Mucosa of descending colon (tissue), 3 donors: ENCODE measurements at regions not wholly inside any gene's neighbourhood (a gene's known extent, or its start where the extent isn't known, plus 50 kb on each side); places are given as distances from the start of the nearest gene placed in this dataset.

Source experiments
- ATAC-seq: fragments of 200-7000 bp; cut with Tn5 transposase; one replicate; pipeline ENCODE4 v1.9.1; 2020; ENCODE audit warnings: mild to moderate bottlenecking, moderate library complexity
- DNase-seq, 3 donors: peaks; one replicate each; pipeline ENCODE4 v3.0.0-alpha.2; 2020
- H3K36me3 ChIP-seq: fragments of 200-600 bp; one replicate; pipeline ENCODE4 v1.8.0; 2021; ENCODE audit warnings: low read depth, mild to moderate bottlenecking
- H3K4me1 ChIP-seq: fragments of 200-600 bp; one replicate; pipeline ENCODE4 v1.8.0; 2021; ENCODE audit warnings: low read depth, mild to moderate bottlenecking
- H3K4me3 ChIP-seq: fragments of 200-600 bp; one replicate; pipeline ENCODE4 v1.8.0; 2021; ENCODE audit warnings: mild to moderate bottlenecking
- H3K9me3 ChIP-seq: fragments of 200-600 bp; one replicate; pipeline ENCODE4 v1.8.0; 2021; ENCODE audit warnings: mild to moderate bottlenecking
- intact Hi-C, 2 donors: fragments of 100-400 bp; cut with DNase I in 1 of 2; cut with micrococcal nuclease in 1 of 2; formaldehyde crosslinking; loops; one replicate each; pipeline versions ENCODE4 v1.11.0 to v1.11.1; 2022; cut with DNase I, micrococcal nuclease
- TF ChIP-seq, protein P1 (sequence below): fragments of 200-600 bp; IDR thresholded peaks from one replicate; pipeline ENCODE4 v1.8.0; 2022; ENCODE audit warnings: antibody characterized with exemption, mild to moderate bottlenecking
- donor health status: DM: no; HTN: no; CAD: no; lungs with moderate emphysema.
- donor health status: DM: no; HTN: no; CAD: no.
- donor health status: DM: no; HTN: yes; CAD: no.

DNA sequence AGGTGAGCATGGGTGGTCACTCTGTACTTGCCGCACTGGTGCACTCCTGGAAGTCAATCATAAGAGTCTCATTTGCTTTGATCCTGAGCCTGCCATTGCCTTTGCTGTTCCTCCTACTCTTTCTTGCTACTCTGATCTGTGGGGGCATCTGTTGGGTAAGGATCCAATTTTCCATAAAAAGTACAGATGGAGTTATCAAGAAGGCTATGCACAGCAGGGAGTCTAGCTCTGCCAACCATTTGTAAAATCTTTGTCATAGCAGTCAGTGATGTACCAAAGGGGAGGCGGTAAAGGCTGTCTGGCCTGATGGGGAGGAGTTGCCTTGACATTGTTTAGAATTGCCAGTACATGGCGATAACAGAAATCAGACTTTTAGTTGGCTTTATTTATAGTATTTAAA lies 109.0 kb upstream of the PLPPR1 start:
- no peaks in the 10 kb centered on the region for H3K9me3 ChIP-seq
- intact Hi-C loops = no loop called here
- H3K4me1 ChIP-seq = no peaks in the 10 kb centered on the region
- TF ChIP-seq, protein P1, sequence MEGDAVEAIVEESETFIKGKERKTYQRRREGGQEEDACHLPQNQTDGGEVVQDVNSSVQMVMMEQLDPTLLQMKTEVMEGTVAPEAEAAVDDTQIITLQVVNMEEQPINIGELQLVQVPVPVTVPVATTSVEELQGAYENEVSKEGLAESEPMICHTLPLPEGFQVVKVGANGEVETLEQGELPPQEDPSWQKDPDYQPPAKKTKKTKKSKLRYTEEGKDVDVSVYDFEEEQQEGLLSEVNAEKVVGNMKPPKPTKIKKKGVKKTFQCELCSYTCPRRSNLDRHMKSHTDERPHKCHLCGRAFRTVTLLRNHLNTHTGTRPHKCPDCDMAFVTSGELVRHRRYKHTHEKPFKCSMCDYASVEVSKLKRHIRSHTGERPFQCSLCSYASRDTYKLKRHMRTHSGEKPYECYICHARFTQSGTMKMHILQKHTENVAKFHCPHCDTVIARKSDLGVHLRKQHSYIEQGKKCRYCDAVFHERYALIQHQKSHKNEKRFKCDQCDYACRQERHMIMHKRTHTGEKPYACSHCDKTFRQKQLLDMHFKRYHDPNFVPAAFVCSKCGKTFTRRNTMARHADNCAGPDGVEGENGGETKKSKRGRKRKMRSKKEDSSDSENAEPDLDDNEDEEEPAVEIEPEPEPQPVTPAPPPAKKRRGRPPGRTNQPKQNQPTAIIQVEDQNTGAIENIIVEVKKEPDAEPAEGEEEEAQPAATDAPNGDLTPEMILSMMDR = no peak
- no peak overlapping the region for H3K4me3 ChIP-seq
- no peak for DNase-seq
- no peak for ATAC-seq
- no peaks in the 10 kb centered on the region for H3K36me3 ChIP-seq

DNA sequence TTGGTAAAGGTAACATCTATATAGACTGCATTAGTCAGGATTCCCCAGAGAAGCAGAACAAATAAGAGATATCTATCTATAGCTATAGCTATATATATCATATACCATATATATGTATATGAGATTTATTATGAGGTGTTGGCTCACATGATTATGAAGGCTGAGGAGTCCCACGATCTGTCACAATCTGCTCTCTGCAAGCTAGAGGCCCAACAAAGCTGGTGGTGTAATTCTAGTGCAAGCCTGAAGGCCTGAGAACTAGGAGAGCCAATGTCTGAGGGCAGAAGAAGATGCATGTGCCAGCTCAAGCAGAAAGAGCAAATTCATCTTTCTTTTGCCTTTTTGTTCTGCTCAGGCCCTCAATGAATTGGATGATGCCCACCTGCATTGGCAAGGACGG lies 102.2 kb upstream of the PLPPR1 start:
- Histone ChIP-seq H3K4me3 (no peak overlapping the region), H3K4me1 (no peaks in the 10 kb centered on the region), H3K9me3 (no peaks in the 10 kb centered on the region), H3K36me3 (no peaks in the 10 kb centered on the region)
- DNase-seq (no peak), ATAC-seq (no peak)
- intact Hi-C loops = no loop called here
- TF ChIP-seq, protein P1 = no peak

DNA sequence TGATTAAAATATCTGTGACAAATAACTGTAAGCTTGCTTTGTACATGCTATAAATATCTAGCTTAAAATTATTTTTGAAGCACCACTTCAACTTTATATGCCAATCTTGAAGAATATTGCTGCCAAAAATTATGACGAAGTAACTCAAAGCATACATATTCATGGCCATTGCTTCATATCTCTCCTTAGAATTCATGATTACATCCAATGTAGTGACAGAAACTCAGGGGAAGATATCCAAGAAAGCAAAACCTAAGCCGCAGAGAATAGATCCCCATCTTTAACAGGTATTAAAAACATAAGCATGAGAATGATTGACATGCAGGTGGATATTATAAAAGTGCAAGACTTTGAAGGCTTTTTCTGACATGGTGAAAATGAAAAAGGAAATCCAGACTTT lies 100.8 kb upstream of the PLPPR1 start:
- intact Hi-C loops = no loop called here
- no peaks in the 10 kb centered on the region for H3K9me3 ChIP-seq
- no peak overlapping the region for H3K4me3 ChIP-seq
- H3K4me1 ChIP-seq = no peaks in the 10 kb centered on the region
- ATAC-seq = no peak
- no peak for DNase-seq
- TF ChIP-seq, protein P1 = no peak
- no peaks in the 10 kb centered on the region for H3K36me3 ChIP-seq

DNA sequence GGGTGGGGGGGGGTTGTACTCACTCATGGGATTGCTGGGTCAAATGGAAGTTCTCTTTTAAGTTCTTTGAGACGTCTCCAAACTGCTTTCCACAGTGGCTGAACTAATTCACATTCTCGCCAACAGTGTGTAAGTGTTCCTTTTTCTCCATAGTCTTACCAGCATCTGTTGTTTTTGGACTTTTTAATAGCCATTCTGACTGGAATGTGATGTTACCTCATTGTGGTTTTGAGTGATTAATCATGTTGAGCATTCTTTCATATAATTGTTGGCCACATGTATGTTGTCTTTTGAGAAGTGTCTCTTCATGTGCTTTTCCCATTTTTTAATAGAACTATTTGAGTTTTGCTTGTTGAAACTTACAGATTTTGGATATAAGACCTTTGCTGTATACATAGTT lies 94.9 kb upstream of the PLPPR1 start:
- no peak overlapping the region for H3K4me3 ChIP-seq
- H3K9me3 ChIP-seq = no peaks in the 10 kb centered on the region
- TF ChIP-seq, protein P1 = no peak
- DNase-seq (no peak), ATAC-seq (no peak)
- H3K4me1 ChIP-seq = no peaks in the 10 kb centered on the region
- intact Hi-C loops = no loop called here
- H3K36me3 ChIP-seq = no peaks in the 10 kb centered on the region

DNA sequence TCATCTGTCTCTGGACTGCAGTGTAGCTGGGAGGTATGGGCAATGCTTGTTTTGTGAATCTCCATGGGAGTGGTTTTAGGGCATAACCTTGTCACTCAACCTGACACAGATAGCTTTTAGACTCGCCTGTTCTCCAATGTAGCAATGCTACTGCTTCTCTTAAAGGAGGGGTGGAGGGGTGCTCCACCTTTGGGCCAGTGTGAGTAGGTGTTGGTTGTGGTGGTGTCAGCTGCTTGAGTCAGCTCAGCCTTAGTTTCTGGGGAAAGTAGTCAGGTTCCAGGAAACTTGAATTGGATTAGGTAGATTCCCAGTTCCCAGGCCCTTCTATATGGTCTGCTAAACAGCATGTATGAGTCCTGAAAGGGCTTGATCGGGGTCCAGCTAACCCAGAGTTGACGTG lies 91.1 kb upstream of the PLPPR1 start:
- Histone ChIP-seq H3K9me3 (no peaks in the 10 kb centered on the region), H3K36me3 (no peaks in the 10 kb centered on the region), H3K4me3 (no peak overlapping the region), H3K4me1 (no peaks in the 10 kb centered on the region)
- TF ChIP-seq, protein P1 = no peak
- intact Hi-C loops = no loop called here
- no peak for DNase-seq
- ATAC-seq = no peak

DNA sequence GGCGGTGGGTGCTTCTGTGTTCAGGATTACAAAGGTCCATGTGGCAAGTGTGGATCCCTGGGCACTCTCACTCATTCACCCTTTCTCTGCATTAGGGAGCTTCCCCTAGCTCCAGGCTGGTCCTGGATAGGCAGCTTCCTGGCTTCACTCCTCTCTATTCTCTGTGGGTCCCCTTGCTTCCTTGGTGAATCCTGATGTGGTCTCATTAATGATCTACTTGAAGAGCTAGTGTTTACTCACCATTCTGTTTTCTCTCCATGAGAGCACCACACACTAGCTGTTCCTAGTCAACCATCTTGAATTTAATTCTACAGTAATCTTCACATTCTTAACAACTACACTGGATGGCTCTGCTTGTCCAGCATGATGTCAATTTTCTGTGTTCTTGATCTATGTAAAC lies 90.0 kb upstream of the PLPPR1 start:
- ATAC-seq (no peak), DNase-seq (no peak)
- Histone ChIP-seq H3K4me3 (no peak overlapping the region), H3K36me3 (no peaks in the 10 kb centered on the region), H3K9me3 (no peaks in the 10 kb centered on the region), H3K4me1 (no peaks in the 10 kb centered on the region)
- TF ChIP-seq, protein P1 = no peak
- intact Hi-C loops = no loop called here
